Transverse colon (tissue), 4 donors: ENCODE measurements at regions not wholly inside any gene's neighbourhood (a gene's known extent, or its start where the extent isn't known, plus 50 kb on each side); places are given as distances from the start of the nearest gene placed in this dataset.

Source experiments
- DNase-seq: peaks from one replicate; pipeline ENCODE4 v3.0.0-alpha.2; 2019
- H3K27ac ChIP-seq, 4 donors: fragments of 200-600 bp; sonication (generic); 2 replicates each; pipeline ENCODE4 v1.5.1; 2016 to 2018; ENCODE audit warnings: inconsistent platforms in 4 of 4
- H3K27me3 ChIP-seq: fragments of 200-600 bp; sonication (generic); 2 replicates; pipeline ENCODE4 v1.5.1; 2017; ENCODE audit warnings: inconsistent platforms
- H3K36me3 ChIP-seq, 4 donors: fragments of 200-600 bp; sonication (generic); 2 replicates each; pipeline ENCODE4 v1.5.1; 2017 to 2019; ENCODE audit warnings: inconsistent platforms in 4 of 4
- H3K4me1 ChIP-seq, 4 donors: fragments of 200-600 bp; sonication (generic); 2 replicates each; pipeline ENCODE4 v1.5.1; 2017 to 2020; ENCODE audit warnings: inconsistent platforms in 4 of 4
- H3K4me3 ChIP-seq, 4 donors: fragments of 200-600 bp; sonication (generic); 1 replicate in 1 of 4; 2 replicates in 3 of 4; pipeline versions ENCODE4 v1.5.1 to v1.6.1; 2017 to 2019; ENCODE audit warnings: inconsistent platforms in 4 of 4
- H3K9me3 ChIP-seq, 2 donors: fragments of 200-600 bp; sonication (generic); 2 replicates each; pipeline ENCODE4 v1.5.1; 2017 to 2019; ENCODE audit warnings: inconsistent platforms in 2 of 2
- EP300 ChIP-seq: sonication (generic); formaldehyde crosslinking; IDR thresholded peaks from one replicate; pipeline ENCODE4 v1.6.1; 2017; ENCODE audit warnings: antibody characterized with exemption, low read depth
- POLR2A ChIP-seq: fragments of 450-650 bp; IDR thresholded peaks from one replicate; pipeline ENCODE4 v1.6.1; 2016; ENCODE audit warnings: antibody characterized with exemption, mild to moderate bottlenecking, moderate library complexity
- POLR2AphosphoS5 ChIP-seq, 3 donors: sonication (generic); formaldehyde crosslinking; IDR thresholded peaks; one replicate each; pipeline ENCODE4 v1.6.1; 2016; ENCODE audit warnings: antibody characterized with exemption in 3 of 3
- WGBS, 2 donors: methylation state at CpG; one replicate each; pipeline ENCODE4 v1.1.5; 2018; ENCODE audit warnings: low coverage in 1 of 2; 5-methylcytosine and 5-hydroxymethylcytosine counted together
- in situ Hi-C, 4 donors: fragments of 200-750 bp; cut with MboI; loops; one replicate each; pipeline versions ENCODE4 v1.15.0 to v1.15.1; 2017; ENCODE audit warnings: low sequenced_read_pairs in 3 of 4, low pct_ligation_motif_present in 1 of 4, low pct_unique_long_range_greater_than_20kb in 1 of 4
- intact Hi-C: fragments of 100-400 bp; cut with DNase I; formaldehyde crosslinking; loops from one replicate; pipeline ENCODE4 v1.15.1; 2023; ENCODE audit warnings: low total_unique reads
- TF ChIP-seq, protein P1 (sequence below), 5 experiments: fragments of 200-600 bp in 3 of 5; fragments of 450-650 bp in 2 of 5; sonication (generic) in 3 of 5; IDR thresholded peaks; 1 replicate in 2 of 5; 2 replicates in 3 of 5; pipeline ENCODE4 v1.5.1; 2016 to 2017; ENCODE audit warnings: antibody characterized with exemption in 5 of 5, inconsistent platforms in 3 of 5, mild to moderate bottlenecking in 2 of 5, moderate library complexity in 1 of 5

DNA sequence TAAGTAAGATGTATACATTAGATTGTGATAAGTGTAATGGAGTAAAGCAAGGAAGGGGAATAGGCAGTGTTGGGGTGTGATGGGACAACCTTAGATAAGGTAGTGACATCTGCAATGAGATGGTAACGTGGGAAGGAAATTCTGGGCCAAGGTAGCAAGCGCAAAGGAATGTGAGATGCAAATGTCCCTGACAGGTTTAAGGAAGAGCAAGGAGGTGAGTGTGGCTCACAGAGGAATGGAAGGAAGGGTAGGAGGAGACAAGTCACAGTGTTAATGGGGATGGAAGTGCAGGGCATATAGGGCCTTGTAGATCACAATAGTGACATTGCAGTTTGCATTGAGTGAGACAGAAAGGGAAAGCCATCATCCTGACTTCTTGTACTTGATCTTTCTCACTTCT lies 170.9 kb upstream of the FAM98A start:
- H3K4me1 ChIP-seq, result no peaks in the 10 kb centered on the region
- TF ChIP-seq, protein P1, sequence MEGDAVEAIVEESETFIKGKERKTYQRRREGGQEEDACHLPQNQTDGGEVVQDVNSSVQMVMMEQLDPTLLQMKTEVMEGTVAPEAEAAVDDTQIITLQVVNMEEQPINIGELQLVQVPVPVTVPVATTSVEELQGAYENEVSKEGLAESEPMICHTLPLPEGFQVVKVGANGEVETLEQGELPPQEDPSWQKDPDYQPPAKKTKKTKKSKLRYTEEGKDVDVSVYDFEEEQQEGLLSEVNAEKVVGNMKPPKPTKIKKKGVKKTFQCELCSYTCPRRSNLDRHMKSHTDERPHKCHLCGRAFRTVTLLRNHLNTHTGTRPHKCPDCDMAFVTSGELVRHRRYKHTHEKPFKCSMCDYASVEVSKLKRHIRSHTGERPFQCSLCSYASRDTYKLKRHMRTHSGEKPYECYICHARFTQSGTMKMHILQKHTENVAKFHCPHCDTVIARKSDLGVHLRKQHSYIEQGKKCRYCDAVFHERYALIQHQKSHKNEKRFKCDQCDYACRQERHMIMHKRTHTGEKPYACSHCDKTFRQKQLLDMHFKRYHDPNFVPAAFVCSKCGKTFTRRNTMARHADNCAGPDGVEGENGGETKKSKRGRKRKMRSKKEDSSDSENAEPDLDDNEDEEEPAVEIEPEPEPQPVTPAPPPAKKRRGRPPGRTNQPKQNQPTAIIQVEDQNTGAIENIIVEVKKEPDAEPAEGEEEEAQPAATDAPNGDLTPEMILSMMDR (IDR thresholded peaks at IDR 0.05), result no peak
- TF ChIP-seq POLR2AphosphoS5 (IDR thresholded peaks at IDR 0.05) (no peak), POLR2A (no peak), EP300 (no peak)
- H3K27ac ChIP-seq, result no peak overlapping the region
- H3K27me3 ChIP-seq, result no peaks in the 10 kb centered on the region
- WGBS, 2 donors, result 69 to 82% methylated on average over 2 of the region's 2 CpGs
- no peak for DNase-seq
- in situ Hi-C loops (no loop called here), intact Hi-C loops (no loop called here)
- H3K9me3 ChIP-seq, result no peaks in the 10 kb centered on the region
- H3K36me3 ChIP-seq, result no peaks in the 10 kb centered on the region
- no peak overlapping the region for H3K4me3 ChIP-seq

DNA sequence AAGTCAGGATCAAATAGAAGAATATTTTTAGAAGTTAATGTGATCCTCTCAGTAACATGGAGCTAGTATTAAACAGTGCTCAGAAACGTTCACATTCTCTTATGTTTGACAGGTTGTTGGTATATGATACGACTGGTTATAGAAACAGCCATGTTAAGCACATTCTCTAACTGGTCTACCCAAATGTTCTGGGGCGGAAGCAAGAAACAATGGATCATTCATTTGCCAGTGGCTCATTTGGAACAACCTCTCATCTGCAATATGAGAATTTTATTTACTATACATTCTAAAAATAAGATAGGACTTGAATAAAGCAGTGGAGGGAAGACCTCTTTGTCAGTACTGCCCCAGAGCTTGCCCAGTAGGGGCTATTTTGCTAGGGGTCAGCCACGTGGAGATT lies 167.1 kb upstream of the FAM98A start:
- H3K27ac ChIP-seq, result no peak overlapping the region
- no peaks in the 10 kb centered on the region for H3K36me3 ChIP-seq
- H3K9me3 ChIP-seq, result no peaks in the 10 kb centered on the region
- WGBS, 2 donors, result 38 to 66% methylated on average over 4 of the region's 4 CpGs
- intact Hi-C loops, result no loop called here
- no peaks in the 10 kb centered on the region for H3K4me1 ChIP-seq
- TF ChIP-seq POLR2AphosphoS5 (IDR thresholded peaks at IDR 0.05), result no peak
- no peak for TF ChIP-seq EP300
- TF ChIP-seq POLR2A, result no peak
- TF ChIP-seq, protein P1 (IDR thresholded peaks at IDR 0.05), result no peak
- in situ Hi-C loops, result no loop called here
- H3K4me3 ChIP-seq, result no peak overlapping the region
- H3K27me3 ChIP-seq, result no peaks in the 10 kb centered on the region
- no peak for DNase-seq

DNA sequence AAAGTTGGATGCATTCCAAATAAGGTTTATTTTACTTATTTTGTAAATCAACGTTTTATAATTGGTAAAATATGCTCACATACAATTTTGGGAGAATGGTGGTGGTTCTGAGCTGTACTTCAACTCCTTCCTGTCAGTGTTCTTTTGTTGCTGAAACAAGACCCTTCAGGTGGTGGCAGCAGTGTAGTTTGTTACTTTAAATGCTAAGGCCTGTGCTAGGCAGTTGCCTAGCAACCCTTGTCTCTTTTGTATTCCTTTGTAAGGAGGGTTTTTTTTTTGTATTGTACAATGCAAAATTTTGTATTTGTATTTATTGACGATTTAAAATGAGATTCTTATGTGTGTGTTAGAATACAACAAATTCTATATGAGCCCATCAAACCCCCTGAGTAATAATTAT lies 166.0 kb upstream of the FAM98A start:
- H3K27ac ChIP-seq, result no peak overlapping the region
- 17 to 45% methylated on average over 2 of the region's 2 CpGs for whole genome bisulfite sequencing, 2 donors
- no peaks in the 10 kb centered on the region for H3K27me3 ChIP-seq
- TF ChIP-seq POLR2AphosphoS5 (IDR thresholded peaks at IDR 0.05) (no peak), EP300 (no peak), POLR2A (no peak)
- TF ChIP-seq, protein P1 (IDR thresholded peaks at IDR 0.05), result no peak
- H3K9me3 ChIP-seq, result no peaks in the 10 kb centered on the region
- in situ Hi-C loops (no loop called here), intact Hi-C loops (no loop called here)
- H3K4me1 ChIP-seq, result no peaks in the 10 kb centered on the region
- no peak overlapping the region for H3K4me3 ChIP-seq
- H3K36me3 ChIP-seq, result no peaks in the 10 kb centered on the region
- DNase-seq, result no peak

DNA sequence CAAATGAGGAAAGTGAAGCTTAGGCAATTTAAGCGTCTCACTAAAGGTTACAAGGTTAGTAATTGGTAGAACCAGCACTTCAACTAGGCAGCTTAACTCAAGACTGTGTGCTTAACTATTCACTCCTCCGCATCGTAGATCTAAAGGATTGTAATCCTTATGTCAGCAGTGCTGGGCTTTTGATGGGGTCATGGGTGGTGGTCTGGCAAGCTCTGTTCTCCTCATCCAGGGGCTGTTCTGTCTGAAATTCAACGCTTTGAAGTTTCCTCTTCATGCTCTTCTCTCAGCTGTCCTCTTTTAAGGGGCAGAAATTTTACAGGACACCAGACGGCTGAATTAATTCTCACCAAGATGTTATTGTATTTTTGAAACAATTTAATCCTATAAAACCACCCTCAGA lies 165.5 kb upstream of the FAM98A start:
- Histone ChIP-seq H3K4me1 (no peaks in the 10 kb centered on the region), H3K27ac (no peak overlapping the region), H3K27me3 (no peaks in the 10 kb centered on the region), H3K4me3 (no peak overlapping the region), H3K36me3 (no peaks in the 10 kb centered on the region), H3K9me3 (no peaks in the 10 kb centered on the region)
- TF ChIP-seq, protein P1 (IDR thresholded peaks at IDR 0.05), result no peak
- no peak for TF ChIP-seq EP300
- TF ChIP-seq POLR2A, result no peak
- intact Hi-C loops (no loop called here), in situ Hi-C loops (no loop called here)
- no peak for DNase-seq
- WGBS, 2 donors, result 61 to 86% methylated on average over 4 to 5 of the region's 5 CpGs
